Upper lobe of right lung (tissue), 1 donor: ENCODE measurements at regions not wholly inside any gene's neighbourhood (a gene's known extent, or its start where the extent isn't known, plus 50 kb on each side); places are given as distances from the start of the nearest gene placed in this dataset.

Source experiments
- ATAC-seq: fragments of 200-7000 bp; cut with Tn5 transposase; one replicate; pipeline ENCODE4 v1.9.1; 2020; ENCODE audit warnings: mild to moderate bottlenecking, moderate library complexity
- DNase-seq: peaks from one replicate; pipeline ENCODE4 v3.0.0-alpha.2; 2020
- H3K27ac ChIP-seq: fragments of 200-600 bp; one replicate; pipeline ENCODE4 v1.8.0; 2022
- H3K27me3 ChIP-seq: fragments of 200-600 bp; one replicate; pipeline ENCODE4 v1.8.0; 2022; ENCODE audit warnings: mild to moderate bottlenecking
- H3K36me3 ChIP-seq: fragments of 200-600 bp; one replicate; pipeline ENCODE4 v1.8.0; 2022
- H3K4me1 ChIP-seq: fragments of 200-600 bp; one replicate; pipeline ENCODE4 v1.8.0; 2022
- H3K4me3 ChIP-seq: fragments of 200-600 bp; one replicate; pipeline ENCODE4 v1.8.0; 2022; ENCODE audit warnings: mild to moderate bottlenecking
- H3K9me3 ChIP-seq: fragments of 200-600 bp; one replicate; pipeline ENCODE4 v1.8.0; 2022
- CTCF ChIP-seq: fragments of 200-600 bp; IDR thresholded peaks from one replicate; pipeline ENCODE4 v1.8.0; 2022; ENCODE audit warnings: antibody characterized with exemption
- intact Hi-C: fragments of 100-400 bp; cut with DNase I; formaldehyde crosslinking; loops from one replicate; pipeline ENCODE4 v1.11.0; 2022
- donor health status: DM: no; HTN: yes; CAD: no; lungs with severe emphysema.

GRCh38 chr14:98819132-98819866 lies 452.7 kb downstream of the BCL11B start:
- Histone ChIP-seq H3K9me3 (no peaks in the 10 kb centered on the region), H3K4me1 (no peaks in the 10 kb centered on the region), H3K27me3 (no peaks in the 10 kb centered on the region), H3K36me3 (no peaks in the 10 kb centered on the region), H3K27ac (no peak overlapping the region), H3K4me3 (no peak overlapping the region)
- no peak for DNase-seq
- no peak for TF ChIP-seq CTCF
- ATAC-seq = peak; percentile 10
- intact Hi-C loops = no loop called here

GRCh38 chr14:98819867-98820206 lies 452.2 kb downstream of the BCL11B start:
- DNase-seq = no peak
- no peak for TF ChIP-seq CTCF
- Histone ChIP-seq H3K36me3 (no peaks in the 10 kb centered on the region), H3K27ac (no peak overlapping the region), H3K27me3 (no peaks in the 10 kb centered on the region), H3K4me1 (no peaks in the 10 kb centered on the region), H3K9me3 (no peaks in the 10 kb centered on the region), H3K4me3 (no peak overlapping the region)
- intact Hi-C loops = no loop called here
- ATAC-seq = no peak

GRCh38 chr14:98822917-98823316 lies 449.1 kb downstream of the BCL11B start:
- ATAC-seq = no peak
- H3K27me3 ChIP-seq = no peaks in the 10 kb centered on the region
- no peak overlapping the region for H3K4me3 ChIP-seq
- intact Hi-C loops = no loop called here
- H3K36me3 ChIP-seq = no peaks in the 10 kb centered on the region
- no peak overlapping the region for H3K27ac ChIP-seq
- H3K4me1 ChIP-seq = no peaks in the 10 kb centered on the region
- H3K9me3 ChIP-seq = no peaks in the 10 kb centered on the region
- no peak for TF ChIP-seq CTCF
- DNase-seq = no peak

GRCh38 chr14:98826618-98827017 lies 445.4 kb downstream of the BCL11B start:
- Histone ChIP-seq H3K27me3 (peaks cover 1% of the 10 kb centered on the region), H3K27ac (no peak overlapping the region), H3K9me3 (no peaks in the 10 kb centered on the region), H3K4me1 (no peaks in the 10 kb centered on the region), H3K36me3 (no peaks in the 10 kb centered on the region), H3K4me3 (no peak overlapping the region)
- no peak for TF ChIP-seq CTCF
- intact Hi-C loops = no loop called here
- ATAC-seq (no peak), DNase-seq (no peak)

- Histone ChIP-seq H3K27me3 (peaks cover 4% of the 10 kb centered on the region), H3K36me3 (no peaks in the 10 kb centered on the region), H3K4me3 (no peak overlapping the region), H3K9me3 (no peaks in the 10 kb centered on the region), H3K27ac (no peak overlapping the region), H3K4me1 (no peaks in the 10 kb centered on the region)
- no peak for ATAC-seq
- no peak for TF ChIP-seq CTCF
- intact Hi-C loops = no loop called here
- DNase-seq = no peak
Observed at GRCh38 chr14:98834119-98834518, 437.9 kb downstream of the BCL11B start.
